ENCODE measurements at regions not wholly inside any gene's neighbourhood (a gene's known extent, or its start where the extent isn't known, plus 50 kb on each side); places are given as distances from the start of the nearest gene placed in this dataset.
A peak's percentile ranks its signal among the peaks of the same experiment; 100 is the strongest.

GRCh38 chr18:67308819-67309218 is 207.7 kb downstream of the DSEL start:
- Histone ChIP-seq H3K27ac (no peak overlapping the region), H3K4me3 (ENCODE audit: low read depth, low read length) (no peak overlapping the region), H3K27me3 (replicated peaks) (no peaks in the 10 kb centered on the region), H3K36me3 (replicated peaks) (no peaks in the 10 kb centered on the region)
- DNase-seq, result no peak
- in situ Hi-C loops (cut with HindIII; ENCODE audit: low pct_ligation_motif_present, low sequenced_read_pairs), result no loop called here
- no peak for TF ChIP-seq CTCF (IDR thresholded peaks at IDR 0.05; ENCODE audit: low read depth, low read length, missing control alignments)

- DNase-seq, result no peak
- in situ Hi-C loops (cut with HindIII; ENCODE audit: low pct_ligation_motif_present, low sequenced_read_pairs), result no loop called here
- H3K27me3 ChIP-seq (replicated peaks), result no peaks in the 10 kb centered on the region
- H3K36me3 ChIP-seq (replicated peaks), result no peaks in the 10 kb centered on the region
- H3K4me3 ChIP-seq (ENCODE audit: low read depth, low read length), result no peak overlapping the region
- no peak overlapping the region for H3K27ac ChIP-seq
- TF ChIP-seq CTCF (IDR thresholded peaks at IDR 0.05; ENCODE audit: low read depth, low read length, missing control alignments), result no peak
Measured at GRCh38 chr18:67305466-67305865, 211.1 kb downstream of the DSEL start.

DNA sequence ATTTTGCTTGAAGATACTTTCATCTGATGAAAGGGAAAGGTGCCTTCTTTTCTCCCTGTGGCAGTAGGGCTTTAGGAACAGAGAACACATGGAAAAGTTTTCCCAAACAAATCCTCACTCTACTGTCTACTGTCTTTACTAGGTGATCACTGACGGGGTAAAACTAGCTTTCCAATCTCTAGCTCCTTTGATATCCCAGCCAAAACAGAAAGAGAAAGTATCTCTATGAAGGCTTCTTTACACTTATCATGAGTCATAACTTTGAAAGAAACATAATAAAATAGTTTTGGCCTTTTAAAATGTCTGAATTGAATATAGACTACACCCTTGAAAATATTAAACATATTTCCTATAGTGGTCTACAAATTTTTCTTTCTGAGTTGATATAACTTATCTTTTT is 214.5 kb downstream of the DSEL start:
- Histone ChIP-seq H3K27ac (peak overlapping the region; percentile 61), H3K4me3 (ENCODE audit: low read depth, low read length) (no peak overlapping the region), H3K27me3 (replicated peaks) (no peaks in the 10 kb centered on the region), H3K36me3 (replicated peaks) (no peaks in the 10 kb centered on the region)
- peak; percentile 3 for DNase-seq
- TF ChIP-seq CTCF (IDR thresholded peaks at IDR 0.05; ENCODE audit: low read depth, low read length, missing control alignments), result no peak
- in situ Hi-C loops (cut with HindIII; ENCODE audit: low pct_ligation_motif_present, low sequenced_read_pairs), result no loop called here

DNA sequence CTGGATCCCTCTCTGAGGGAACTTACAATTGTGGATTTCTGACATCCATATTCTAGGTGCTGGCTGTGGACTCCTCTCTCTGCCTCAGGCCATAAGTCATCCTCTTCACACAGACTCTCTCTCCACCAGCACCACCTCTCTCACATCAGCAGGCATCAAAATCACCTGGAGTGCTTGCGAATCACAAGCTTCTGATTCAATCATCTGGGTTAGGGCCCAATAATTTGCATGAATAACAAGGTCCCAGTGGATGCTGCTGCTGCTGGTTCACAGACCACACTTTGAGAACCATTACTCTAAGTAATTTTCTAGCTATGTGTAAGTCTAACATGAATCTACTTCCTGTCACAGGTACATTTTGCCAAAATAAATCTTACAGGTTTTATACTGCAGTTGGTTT is 214.9 kb downstream of the DSEL start:
- no peak for DNase-seq
- Histone ChIP-seq H3K27ac (peak overlapping the region; percentile 61), H3K27me3 (replicated peaks) (no peaks in the 10 kb centered on the region), H3K36me3 (replicated peaks) (no peaks in the 10 kb centered on the region), H3K4me3 (ENCODE audit: low read depth, low read length) (no peak overlapping the region)
- no peak for TF ChIP-seq CTCF (IDR thresholded peaks at IDR 0.05; ENCODE audit: low read depth, low read length, missing control alignments)
- in situ Hi-C loops (cut with HindIII; ENCODE audit: low pct_ligation_motif_present, low sequenced_read_pairs), result no loop called here

DNA sequence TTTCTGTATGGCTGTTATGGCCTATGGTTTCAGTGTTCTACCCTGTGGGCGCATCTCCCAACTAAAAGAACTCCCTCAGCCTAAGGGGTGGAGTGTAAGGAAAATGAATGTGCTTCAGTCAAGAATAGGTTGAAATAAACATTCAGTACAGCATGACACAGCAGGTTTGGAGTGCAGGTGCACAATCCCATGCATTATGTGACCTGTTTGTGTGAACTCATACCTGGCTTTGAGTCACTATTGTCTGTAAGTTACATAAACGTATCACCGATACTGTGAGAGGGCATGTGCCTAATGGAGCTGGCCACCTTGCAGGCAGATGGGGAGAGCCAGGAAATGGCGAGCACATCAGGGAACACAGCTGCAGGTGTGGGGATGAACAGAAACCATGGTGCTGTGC is 216.0 kb downstream of the DSEL start:
- TF ChIP-seq CTCF (IDR thresholded peaks at IDR 0.05; ENCODE audit: low read depth, low read length, missing control alignments), result no peak
- in situ Hi-C loops (cut with HindIII; ENCODE audit: low pct_ligation_motif_present, low sequenced_read_pairs), result no loop called here
- Histone ChIP-seq H3K36me3 (replicated peaks) (no peaks in the 10 kb centered on the region), H3K4me3 (ENCODE audit: low read depth, low read length) (no peak overlapping the region), H3K27ac (no peak overlapping the region), H3K27me3 (replicated peaks) (no peaks in the 10 kb centered on the region)
- DNase-seq, result no peak

- no peaks in the 10 kb centered on the region for H3K36me3 ChIP-seq (replicated peaks)
- in situ Hi-C loops (cut with HindIII; ENCODE audit: low pct_ligation_motif_present, low sequenced_read_pairs), result no loop called here
- no peak overlapping the region for H3K27ac ChIP-seq
- TF ChIP-seq CTCF (IDR thresholded peaks at IDR 0.05; ENCODE audit: low read depth, low read length, missing control alignments), result no peak
- H3K4me3 ChIP-seq (ENCODE audit: low read depth, low read length), result no peak overlapping the region
- no peak for DNase-seq
- H3K27me3 ChIP-seq (replicated peaks), result no peaks in the 10 kb centered on the region
Measured at GRCh38 chr18:67292814-67293213, 223.7 kb downstream of the DSEL start.

Data from brain microvascular endothelial cell (primary cell).